ENCODE measurements at regions not wholly inside any gene's neighbourhood (a gene's known extent, or its start where the extent isn't known, plus 50 kb on each side); places are given as distances from the start of the nearest gene placed in this dataset.

GRCh38 chr2:62595474-62595873 lies 89.5 kb upstream of the TMEM17 start:
- DNase-seq: no peak

DNA sequence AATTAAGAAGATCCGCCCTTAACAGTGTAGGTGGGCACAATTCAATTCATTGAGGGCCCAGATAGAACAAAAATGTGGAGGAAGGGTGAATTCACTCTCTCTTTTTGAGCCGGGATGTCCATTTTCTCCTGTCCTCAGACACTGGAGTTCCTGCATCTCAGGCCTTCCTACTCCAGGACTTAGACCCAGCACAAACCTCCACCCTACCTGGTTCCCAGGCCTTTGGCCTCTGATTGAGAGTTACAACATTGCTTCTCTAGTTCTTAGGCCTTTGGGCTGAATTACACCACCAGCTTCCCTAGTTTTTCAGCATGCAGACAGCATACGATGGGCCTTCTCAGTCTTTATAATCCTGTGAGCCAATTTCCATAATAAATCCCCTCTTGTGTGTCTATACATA lies 87.8 kb upstream of the TMEM17 start:
- no peak for DNase-seq

DNA sequence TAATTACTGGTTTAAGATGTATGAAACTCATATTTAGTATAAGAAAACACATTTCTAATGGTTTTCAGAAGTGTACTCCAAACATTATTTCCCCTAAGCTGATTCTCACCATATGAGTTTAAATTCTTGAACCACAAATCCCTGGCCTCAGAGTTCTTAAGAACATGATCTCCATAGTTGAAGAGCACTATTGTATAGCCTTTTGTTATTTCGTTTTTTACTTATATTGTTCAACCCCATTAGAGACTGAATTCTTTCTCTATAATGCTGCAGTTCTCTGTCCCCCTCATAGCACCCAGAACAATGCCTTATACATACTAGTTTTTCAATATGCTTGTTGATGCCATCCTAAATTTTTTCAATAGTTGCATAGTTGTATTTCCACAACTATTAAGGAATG lies 85.5 kb upstream of the TMEM17 start:
- no peak for DNase-seq

DNA sequence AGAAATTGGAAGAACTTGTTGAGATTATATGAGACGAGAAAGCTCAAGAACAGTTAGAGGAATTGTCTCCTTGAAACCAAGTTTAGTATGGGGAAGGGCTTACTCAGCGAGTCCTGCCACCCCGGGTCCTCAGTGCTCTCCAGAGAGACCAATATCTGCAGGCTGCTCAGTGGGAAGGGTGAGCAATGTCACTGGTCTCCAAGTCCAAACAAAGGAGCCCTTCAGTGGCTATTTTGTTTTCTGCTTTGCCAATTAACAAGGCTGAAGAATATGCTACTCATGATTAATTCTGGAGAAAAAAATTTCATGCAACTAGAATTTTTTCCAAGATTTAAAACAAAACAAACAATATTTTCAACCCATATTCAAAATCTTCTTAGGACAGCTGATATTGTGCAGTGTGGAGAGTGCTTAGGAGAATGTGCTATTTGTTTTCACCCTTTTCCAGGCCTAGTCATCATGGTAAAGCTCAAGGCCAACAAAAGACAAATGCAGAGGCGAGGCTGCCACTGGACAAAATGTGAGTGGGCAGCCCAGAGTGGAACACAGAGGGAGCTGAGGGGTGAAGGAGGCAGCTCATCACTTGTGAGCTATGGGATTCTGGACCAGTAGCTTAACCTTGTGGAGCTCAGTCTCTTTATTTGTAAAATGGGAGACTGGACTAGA lies 83.8 kb upstream of the TMEM17 start:
- DNase-seq: no peak

DNA sequence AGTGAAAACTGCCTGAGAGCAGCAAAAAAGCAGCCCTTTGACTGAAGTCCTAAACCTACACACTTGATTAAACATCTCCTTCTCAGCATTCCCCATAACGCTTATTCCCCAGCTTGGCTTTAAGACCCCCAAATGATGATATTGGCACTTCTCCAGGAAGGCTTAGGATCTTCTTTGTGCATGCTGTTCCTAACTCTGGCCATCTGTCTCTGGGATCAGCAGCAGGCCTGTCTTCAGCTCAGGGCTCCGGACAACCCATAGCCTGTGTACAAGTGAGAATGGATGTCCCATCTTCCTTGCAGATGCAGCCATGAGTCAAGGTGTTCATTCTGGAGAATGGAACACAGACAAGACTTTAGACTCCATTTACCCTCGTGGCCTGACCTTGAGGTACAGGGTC lies 81.6 kb upstream of the TMEM17 start:
- DNase-seq: peak; percentile 7

DNA sequence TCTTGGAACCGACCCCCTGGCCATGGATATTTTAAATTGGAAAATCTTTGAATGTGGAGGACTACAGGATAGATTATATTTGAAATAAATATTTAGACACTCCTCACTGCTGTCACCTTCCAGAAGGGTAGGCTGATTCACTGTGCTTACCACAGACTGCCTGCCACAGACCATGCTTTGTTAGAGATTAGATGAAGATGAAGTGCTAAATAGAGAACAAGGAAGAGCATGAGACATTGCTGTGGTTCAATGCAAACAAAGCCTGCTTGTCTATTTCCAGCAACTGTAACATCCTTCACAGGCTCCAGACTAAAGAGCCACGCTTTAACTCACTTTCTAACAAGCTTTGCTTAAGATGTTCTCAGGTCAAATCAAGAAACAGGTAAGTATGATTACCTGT lies 81.0 kb upstream of the TMEM17 start:
- DNase-seq: no peak

DNA sequence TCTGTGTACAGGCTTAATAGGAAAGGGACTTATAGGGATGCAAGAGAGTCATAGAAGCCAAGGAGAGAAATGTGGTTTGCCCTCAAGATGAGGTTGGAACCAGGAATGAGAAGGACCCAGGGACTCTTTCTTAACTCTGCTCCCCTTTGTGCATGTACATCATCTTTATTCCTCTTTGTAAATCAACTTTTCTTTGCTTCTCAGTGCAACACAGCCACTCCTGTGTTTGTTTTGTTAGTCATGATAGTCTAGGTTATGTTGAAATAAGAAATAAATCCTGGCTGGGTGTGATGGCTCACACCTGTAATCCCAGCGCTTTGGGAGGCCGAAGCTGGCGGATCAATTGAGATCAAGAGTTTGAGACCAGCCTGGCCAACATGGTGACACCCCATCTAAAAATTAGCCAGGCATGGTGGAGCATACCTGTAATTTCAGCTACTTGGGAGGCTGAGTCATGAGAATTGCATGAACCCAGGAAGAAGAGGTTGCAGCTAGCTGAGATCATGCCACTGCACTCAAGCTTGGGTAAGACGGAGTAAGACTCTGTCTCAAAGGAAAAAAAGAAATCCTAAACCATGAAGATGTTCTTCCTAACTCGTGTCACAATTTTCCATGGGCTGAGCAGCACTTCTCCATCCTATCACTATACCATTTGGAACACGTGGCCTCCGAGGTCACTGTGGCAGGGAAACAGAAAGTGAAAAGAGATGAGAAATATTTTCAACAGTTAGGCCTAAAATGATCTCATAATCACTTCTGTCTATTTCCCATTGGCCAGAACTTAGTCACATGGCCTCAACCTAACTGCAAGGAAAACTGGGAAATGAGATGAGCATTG lies 73.0 kb upstream of the TMEM17 start:
- DNase-seq: no peak

GRCh38 chr2:62577994-62578781 lies 72.2 kb upstream of the TMEM17 start:
- DNase-seq: no peak

- DNase-seq: no peak
These were observed 70.4 kb upstream of the TMEM17 start for GRCh38 chr2:62576276-62576939.

- no peak for DNase-seq
These were observed 67.9 kb upstream of the TMEM17 start for GRCh38 chr2:62573936-62574335.

- DNase-seq: no peak
These were observed 67.2 kb upstream of the TMEM17 start for GRCh38 chr2:62573137-62573731.

- DNase-seq: no peak
These were observed 65.1 kb upstream of the TMEM17 start for GRCh38 chr2:62570861-62571698.

DNA sequence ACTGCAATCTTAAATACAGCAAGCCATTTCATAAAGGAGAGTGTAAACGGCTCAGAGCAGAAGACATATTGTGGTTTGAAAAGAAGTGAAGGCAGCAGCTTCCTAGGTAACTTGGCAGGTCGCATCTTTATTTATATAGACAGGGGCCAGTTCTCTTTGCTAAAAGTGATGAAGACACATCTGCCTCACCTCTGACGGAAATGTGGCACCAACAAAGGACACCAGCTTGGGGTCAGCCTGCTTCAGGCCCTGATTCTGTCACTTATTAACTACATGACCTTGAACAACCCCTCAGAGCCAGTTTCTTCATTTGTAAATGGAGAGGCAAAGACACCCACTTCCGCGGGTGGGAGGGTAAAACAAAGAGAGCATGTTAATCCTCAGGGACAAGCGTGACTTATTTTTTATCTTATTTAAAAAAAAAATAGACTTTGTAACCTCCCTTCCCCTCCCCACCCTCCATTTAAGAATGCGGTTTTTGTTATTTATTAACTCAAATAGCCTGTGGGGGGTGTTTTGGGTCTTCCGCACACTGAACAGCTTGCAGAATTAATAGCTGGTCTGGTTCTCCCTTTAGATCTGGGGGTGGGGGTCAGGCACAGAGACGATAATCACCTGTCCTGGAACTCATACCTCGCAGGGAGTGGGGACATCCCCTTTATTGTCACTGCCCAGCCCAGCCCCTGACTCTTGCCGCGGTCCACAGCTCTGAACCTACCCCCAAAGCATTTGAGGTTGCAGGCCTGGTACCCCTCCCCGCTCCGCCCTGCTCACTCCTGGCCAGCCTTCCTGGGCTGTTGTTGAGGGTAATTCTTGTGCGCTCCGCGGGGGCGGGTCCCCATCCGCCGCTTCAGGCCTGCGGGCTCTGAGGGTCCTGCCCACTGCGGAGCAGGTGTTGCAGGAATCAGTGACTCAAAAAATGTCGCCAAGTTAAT lies 64.2 kb upstream of the TMEM17 start:
- no peak for DNase-seq

- DNase-seq: no peak
These were observed 63.2 kb upstream of the TMEM17 start for GRCh38 chr2:62568983-62569837.

GRCh38 chr2:62568074-62568473 lies 62.1 kb upstream of the TMEM17 start:
- DNase-seq: no peak

DNA sequence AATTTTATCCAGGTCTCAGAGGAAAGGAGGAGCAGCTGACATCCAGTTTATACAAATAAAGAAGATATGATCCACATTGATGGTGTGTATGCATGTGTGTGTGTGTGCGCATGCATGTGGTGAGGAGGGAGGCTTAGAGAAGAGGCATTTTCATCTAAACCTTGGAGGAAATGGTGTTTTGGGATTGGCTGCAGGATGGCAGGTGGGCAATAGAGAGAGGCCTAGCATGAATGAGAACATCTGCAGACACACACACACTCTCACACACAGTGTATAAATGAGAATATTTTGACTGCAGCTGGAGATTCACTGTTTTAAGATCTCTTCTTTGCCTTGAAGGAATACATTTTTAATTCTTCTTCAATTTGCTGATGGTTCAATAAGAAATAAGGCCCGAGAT lies 61.7 kb upstream of the TMEM17 start:
- no peak for DNase-seq

- DNase-seq: no peak
These were observed 60.9 kb upstream of the TMEM17 start for GRCh38 chr2:62566847-62567246.

GRCh38 chr2:62565309-62565908 lies 59.4 kb upstream of the TMEM17 start:
- no peak for DNase-seq
